GM20000 (cell line): ENCODE measurements at regions not wholly inside any gene's neighbourhood (a gene's known extent, or its start where the extent isn't known, plus 50 kb on each side); places are given as distances from the start of the nearest gene placed in this dataset.

Experiments used
- DNase-seq: peaks from one replicate; pipeline ENCODE4 v3.0.0; 2012; ENCODE audit warnings: low spot score
- CTCF ChIP-seq: IDR thresholded peaks from 2 replicates; pipeline ENCODE4 v1.5.1; 2012; ENCODE audit warnings: mild to moderate bottlenecking, control low read depth; ENCODE audit errors: extremely low read depth, missing control alignments

GRCh38 chr14:64639340-64639821 is 64.8 kb upstream of the PLEKHG3 start:
- no peak for DNase-seq
- TF ChIP-seq CTCF, result no peak

GRCh38 chr14:64640839-64641238 is 63.4 kb upstream of the PLEKHG3 start:
- no peak for TF ChIP-seq CTCF
- DNase-seq, result no peak

- DNase-seq, result no peak
- TF ChIP-seq CTCF, result no peak
Measured at GRCh38 chr14:64641760-64642159, 62.5 kb upstream of the PLEKHG3 start.

- no peak for TF ChIP-seq CTCF
- no peak for DNase-seq
Measured at GRCh38 chr14:64643709-64644108, 60.5 kb upstream of the PLEKHG3 start.

- no peak for TF ChIP-seq CTCF
Measured at GRCh38 chr14:64644629-64645028, 59.6 kb upstream of the PLEKHG3 start.

DNA sequence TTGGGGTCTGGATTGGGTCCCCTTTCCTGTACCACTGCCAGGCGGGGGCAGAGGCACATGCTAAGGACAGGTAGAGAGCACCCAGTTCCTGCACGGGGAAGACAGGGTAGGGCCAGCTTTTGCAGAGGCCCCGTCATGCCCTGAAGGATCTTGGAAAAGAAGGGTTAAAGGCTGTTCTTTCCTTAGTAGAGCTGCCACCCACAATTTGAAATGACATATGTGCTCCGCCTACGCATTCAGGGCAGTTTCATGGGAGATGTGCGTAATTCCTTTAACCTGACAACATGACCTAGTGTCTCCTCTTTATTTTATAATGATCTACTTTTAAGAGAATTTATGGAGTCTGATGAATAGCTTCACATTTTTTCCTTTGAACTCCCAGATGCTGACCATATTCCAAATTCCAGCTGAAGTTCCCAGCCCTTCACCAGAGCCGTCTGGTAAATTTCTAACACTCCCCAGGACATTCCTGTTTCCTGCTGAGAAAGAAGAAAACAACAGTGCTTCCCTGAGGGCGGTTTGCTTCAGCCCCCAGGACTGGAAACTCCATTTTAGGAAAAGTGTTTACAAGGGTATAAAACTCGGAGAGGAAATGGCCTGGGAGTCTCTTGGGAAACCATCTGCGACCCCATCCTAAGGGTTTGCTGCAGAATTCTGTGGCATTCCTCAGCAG is 58.9 kb upstream of the PLEKHG3 start:
- no peak for TF ChIP-seq CTCF
- DNase-seq, result no peak

More at GRCh38 chr14:64644629-64645028, 59.6 kb upstream of the PLEKHG3 start:
- DNase-seq, result no peak

DNA sequence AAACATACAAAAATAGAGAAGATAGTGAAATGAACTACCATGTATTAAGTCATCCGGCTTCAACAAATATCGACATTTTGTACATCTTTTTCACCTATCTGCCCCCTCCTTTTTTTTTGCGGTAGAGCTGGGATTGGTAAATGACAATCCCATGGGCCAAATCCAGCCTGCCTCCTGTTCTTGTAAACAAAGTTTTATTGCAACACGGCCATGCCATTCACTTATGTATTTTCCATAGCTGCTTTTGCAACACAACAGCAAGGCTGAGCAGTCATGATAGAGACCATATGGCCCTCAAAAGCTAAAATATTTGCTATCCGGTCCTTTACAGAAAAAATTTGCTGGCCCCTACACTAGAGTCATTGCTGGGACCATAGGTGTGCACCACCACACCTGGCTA is 58.1 kb upstream of the PLEKHG3 start:
- no peak for DNase-seq
- no peak for TF ChIP-seq CTCF
